ENCODE measurements at regions not wholly inside any gene's neighbourhood (a gene's known extent, or its start where the extent isn't known, plus 50 kb on each side); places are given as distances from the start of the nearest gene placed in this dataset.

DNA sequence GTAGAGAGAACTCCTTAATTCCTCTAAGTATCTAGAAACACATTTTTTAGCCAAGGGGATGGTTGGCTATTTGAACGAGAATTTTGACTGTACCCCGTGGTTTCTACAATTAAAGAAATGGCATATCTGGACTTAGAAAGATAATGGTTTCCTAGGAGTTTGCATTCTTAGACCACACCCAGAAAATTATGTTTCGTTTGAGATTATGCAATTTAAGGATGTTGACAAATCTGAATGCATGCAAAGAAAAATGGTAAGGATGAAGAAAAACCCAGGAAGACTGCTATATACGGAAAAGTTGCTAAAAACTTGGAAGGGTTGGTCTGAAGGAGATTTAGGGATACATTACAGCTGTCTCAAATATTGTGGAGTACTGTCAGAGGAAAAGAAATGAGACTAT is 538.5 kb upstream of the WWC1 start:
- Histone ChIP-seq H2AFZ (ENCODE audit: insufficient read depth, low read depth, low read length, poor library complexity, severe bottlenecking) (no peak overlapping the region), H3K27ac (ENCODE audit: low read depth in 1 of 2, low read length in 2 of 2) (no peak overlapping the region), H3K36me3 (replicated peaks in 1 of 2; ENCODE audit: control insufficient read depth in 1 of 2, insufficient read depth in 2 of 2, low read length in 2 of 2) (no peaks in the 10 kb centered on the region), H3K4me2 (replicated peaks; ENCODE audit: extremely low read depth, low read length, poor library complexity, severe bottlenecking) (no peak overlapping the region), H3K4me3 (replicated peaks in 1 of 3; ENCODE audit: low read depth in 2 of 3, low read length in 3 of 3) (no peak overlapping the region), H3K4me1 (ENCODE audit: control insufficient read depth in 1 of 2, insufficient read depth in 2 of 2, low read length in 2 of 2) (peaks cover 3 to 6% of the 10 kb centered on the region in 2 donors), H3K27me3 (ENCODE audit: control insufficient read depth in 2 of 2, insufficient read depth in 2 of 2, low read length in 2 of 2) (no peaks in the 10 kb centered on the region), H3K79me2 (ENCODE audit: insufficient read depth, low read length) (no peaks in the 10 kb centered on the region), H3K9ac (ENCODE audit: insufficient read depth, low read length, poor library complexity, severe bottlenecking) (no peak overlapping the region), H3K9me3 (replicated peaks in 1 of 2; ENCODE audit: control insufficient read depth in 1 of 2, insufficient read depth in 1 of 2, low read length in 2 of 2) (no peaks in the 10 kb centered on the region), H4K20me1 (ENCODE audit: insufficient read depth, low read length) (no peaks in the 10 kb centered on the region)
- Mint-ChIP-seq H3K27me3 (ENCODE audit: low read depth in 3 of 3) (peaks cover 1 to 3% (median 2%) of the 10 kb centered on the region in 3 donors), H3K4me1 (peaks cover 7% of the 10 kb centered on the region), H3K27ac (no peak overlapping the region), H3K9me3 (peaks cover 0 to 3% (median 0%) of the 10 kb centered on the region in 7 donors), H3K36me3 (no peaks in the 10 kb centered on the region), H3K4me3 (no peak overlapping the region)
- WGBS (ENCODE audit: insufficient coverage), result 50% methylated on average over 1 of the region's 4 CpGs
- TF ChIP-seq, protein P1, sequence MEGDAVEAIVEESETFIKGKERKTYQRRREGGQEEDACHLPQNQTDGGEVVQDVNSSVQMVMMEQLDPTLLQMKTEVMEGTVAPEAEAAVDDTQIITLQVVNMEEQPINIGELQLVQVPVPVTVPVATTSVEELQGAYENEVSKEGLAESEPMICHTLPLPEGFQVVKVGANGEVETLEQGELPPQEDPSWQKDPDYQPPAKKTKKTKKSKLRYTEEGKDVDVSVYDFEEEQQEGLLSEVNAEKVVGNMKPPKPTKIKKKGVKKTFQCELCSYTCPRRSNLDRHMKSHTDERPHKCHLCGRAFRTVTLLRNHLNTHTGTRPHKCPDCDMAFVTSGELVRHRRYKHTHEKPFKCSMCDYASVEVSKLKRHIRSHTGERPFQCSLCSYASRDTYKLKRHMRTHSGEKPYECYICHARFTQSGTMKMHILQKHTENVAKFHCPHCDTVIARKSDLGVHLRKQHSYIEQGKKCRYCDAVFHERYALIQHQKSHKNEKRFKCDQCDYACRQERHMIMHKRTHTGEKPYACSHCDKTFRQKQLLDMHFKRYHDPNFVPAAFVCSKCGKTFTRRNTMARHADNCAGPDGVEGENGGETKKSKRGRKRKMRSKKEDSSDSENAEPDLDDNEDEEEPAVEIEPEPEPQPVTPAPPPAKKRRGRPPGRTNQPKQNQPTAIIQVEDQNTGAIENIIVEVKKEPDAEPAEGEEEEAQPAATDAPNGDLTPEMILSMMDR (IDR thresholded peaks at IDR 0.05), result no peak
- intact Hi-C loops (cut with micrococcal nuclease), result no loop called here
- no peak for DNase-seq

DNA sequence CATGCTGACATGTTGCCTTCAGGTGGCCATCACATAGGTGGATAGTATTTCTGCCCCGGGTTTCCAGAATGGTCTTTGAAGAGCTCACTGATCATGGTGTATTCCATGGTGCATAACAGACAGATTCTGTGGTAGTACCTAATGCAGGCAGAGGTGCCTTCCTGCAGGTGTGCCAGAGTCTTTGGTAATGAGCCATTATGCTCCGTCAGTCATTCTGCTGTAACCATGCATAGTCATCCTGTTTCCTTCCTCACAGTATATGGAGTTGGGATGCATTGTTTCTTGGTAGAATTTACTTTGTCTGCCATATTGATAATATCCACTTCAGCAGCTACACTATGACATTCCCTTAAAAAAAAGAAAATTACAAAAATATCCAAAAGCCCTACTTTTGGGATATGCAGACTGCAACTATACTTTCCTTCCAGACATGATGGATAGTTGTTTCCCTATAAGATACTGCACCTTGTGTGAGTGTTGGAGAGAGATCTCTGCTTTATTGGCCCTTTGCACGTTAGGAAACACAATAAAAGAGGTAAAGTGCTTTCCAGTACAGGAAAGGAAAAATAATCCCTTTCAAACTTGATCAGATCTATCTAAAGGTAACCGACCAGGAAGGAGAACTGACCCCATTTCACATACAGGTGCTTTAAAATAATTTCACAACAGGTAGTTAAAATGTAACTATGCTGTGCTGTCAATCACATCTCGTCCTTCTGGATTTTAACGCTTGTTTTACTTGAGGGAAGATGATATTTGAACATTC is 537.5 kb upstream of the WWC1 start:
- Histone ChIP-seq H3K36me3 (replicated peaks in 1 of 2; ENCODE audit: control insufficient read depth in 1 of 2, insufficient read depth in 2 of 2, low read length in 2 of 2) (no peaks in the 10 kb centered on the region), H4K20me1 (ENCODE audit: insufficient read depth, low read length) (no peaks in the 10 kb centered on the region)
- H3K9me3 Mint-ChIP-seq, result peaks cover 0 to 2% (median 0%) of the 10 kb centered on the region in 7 donors

More for the DNA sequence above, 537.5 kb upstream of the WWC1 start:
- no peak for DNase-seq
- H3K79me2 ChIP-seq (ENCODE audit: insufficient read depth, low read length), result no peaks in the 10 kb centered on the region
- H3K27me3 Mint-ChIP-seq (ENCODE audit: low read depth in 3 of 3), result peaks cover 0 to 2% (median 1%) of the 10 kb centered on the region in 3 donors
- no peak overlapping the region for H2AFZ ChIP-seq (ENCODE audit: insufficient read depth, low read depth, low read length, poor library complexity, severe bottlenecking)
- no peaks in the 10 kb centered on the region for H3K27me3 ChIP-seq (ENCODE audit: control insufficient read depth in 2 of 2, insufficient read depth in 2 of 2, low read length in 2 of 2)
- no peak overlapping the region for H3K4me3 Mint-ChIP-seq
- no peaks in the 10 kb centered on the region for H3K9me3 ChIP-seq (replicated peaks in 1 of 2; ENCODE audit: control insufficient read depth in 1 of 2, insufficient read depth in 1 of 2, low read length in 2 of 2)
- H3K4me3 ChIP-seq (replicated peaks in 1 of 3; ENCODE audit: low read depth in 2 of 3, low read length in 3 of 3), result no peak overlapping the region
- H3K4me2 ChIP-seq (replicated peaks; ENCODE audit: extremely low read depth, low read length, poor library complexity, severe bottlenecking), result no peak overlapping the region
- no peak overlapping the region for H3K27ac ChIP-seq (ENCODE audit: low read depth in 1 of 2, low read length in 2 of 2)
- intact Hi-C loops (cut with micrococcal nuclease), result no loop called here
- TF ChIP-seq, protein P1 (IDR thresholded peaks at IDR 0.05), result no peak
- 100% methylated on average over 1 of the region's 6 CpGs for WGBS (ENCODE audit: insufficient coverage)
- H3K36me3 Mint-ChIP-seq, result no peaks in the 10 kb centered on the region
- no peak overlapping the region for H3K9ac ChIP-seq (ENCODE audit: insufficient read depth, low read length, poor library complexity, severe bottlenecking)
- H3K27ac Mint-ChIP-seq, result no peak overlapping the region
- peaks cover 8 to 14% of the 10 kb centered on the region in 2 donors for H3K4me1 ChIP-seq (ENCODE audit: control insufficient read depth in 1 of 2, insufficient read depth in 2 of 2, low read length in 2 of 2)
- peaks cover 15% of the 10 kb centered on the region for H3K4me1 Mint-ChIP-seq

Measured in CD14-positive monocyte (primary cell).